Putamen (tissue), 1 donor: ENCODE measurements at regions not wholly inside any gene's neighbourhood (a gene's known extent, or its start where the extent isn't known, plus 50 kb on each side); places are given as distances from the start of the nearest gene placed in this dataset.

Source experiments
- DNase-seq: peaks from one replicate; pipeline ENCODE4 v3.0.0-alpha.2; 2016; ENCODE audit warnings: low spot score

DNA sequence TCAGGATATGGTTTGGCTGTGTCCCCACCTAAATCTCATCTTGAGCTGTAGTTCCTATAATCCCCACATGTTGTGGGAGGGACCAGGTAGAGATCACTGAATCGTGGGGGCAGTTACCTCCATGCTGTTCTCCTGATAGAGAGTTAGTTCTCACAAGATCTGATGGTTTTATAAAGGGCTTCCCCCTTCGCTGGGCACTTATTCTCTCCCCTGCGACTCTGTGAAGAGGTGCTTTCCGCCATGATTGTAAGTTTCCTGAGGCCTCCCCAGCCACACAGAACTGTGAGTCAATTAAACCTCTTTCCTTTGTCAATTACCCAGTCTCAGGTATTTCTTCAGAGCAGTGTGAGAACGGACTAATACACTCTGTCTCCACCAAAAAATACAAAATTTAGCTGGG lies 291.9 kb downstream of the BCOR start:
- no peak for DNase-seq

DNA sequence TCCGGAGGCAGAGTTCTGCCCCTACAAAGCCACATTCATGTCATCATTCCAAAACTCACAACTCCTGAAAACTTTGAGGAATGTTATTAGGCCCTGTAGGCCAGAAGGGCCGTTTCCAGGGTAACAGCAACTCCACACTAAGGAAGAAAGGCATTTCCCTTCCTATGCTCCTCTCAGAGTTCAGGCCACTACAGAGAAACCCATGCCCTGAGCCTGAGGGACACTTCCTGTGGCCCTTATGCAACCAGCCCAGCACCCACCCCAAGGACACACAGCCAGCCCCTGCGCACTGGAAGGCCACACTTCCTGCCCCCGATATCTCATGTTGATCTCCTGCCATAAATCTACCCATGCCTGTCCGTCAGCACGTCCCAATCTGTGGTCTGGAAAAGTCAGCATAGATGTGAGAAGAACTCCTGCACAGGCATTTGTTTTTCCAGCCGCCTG lies 289.3 kb downstream of the BCOR start:
- DNase-seq, result no peak

DNA sequence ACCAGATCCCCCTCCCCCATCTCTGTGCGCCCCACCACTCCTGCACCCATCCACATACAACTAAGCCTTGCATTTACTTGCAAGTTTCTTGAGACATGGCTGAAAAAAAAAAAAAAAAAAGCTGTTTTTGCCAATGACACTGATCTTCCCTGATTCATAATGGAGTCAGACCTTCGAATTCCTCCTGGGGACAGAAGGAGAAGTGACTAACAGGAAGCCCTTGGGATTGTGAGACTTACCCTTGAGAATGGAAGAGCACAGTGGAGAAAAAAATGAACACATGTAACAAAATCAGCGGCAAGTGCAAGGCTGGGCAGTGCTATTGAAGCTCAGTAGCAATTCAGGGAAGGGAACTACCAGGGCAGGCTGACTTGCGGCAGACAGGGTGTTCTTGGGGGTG lies 288.4 kb downstream of the BCOR start:
- DNase-seq, result no peak

DNA sequence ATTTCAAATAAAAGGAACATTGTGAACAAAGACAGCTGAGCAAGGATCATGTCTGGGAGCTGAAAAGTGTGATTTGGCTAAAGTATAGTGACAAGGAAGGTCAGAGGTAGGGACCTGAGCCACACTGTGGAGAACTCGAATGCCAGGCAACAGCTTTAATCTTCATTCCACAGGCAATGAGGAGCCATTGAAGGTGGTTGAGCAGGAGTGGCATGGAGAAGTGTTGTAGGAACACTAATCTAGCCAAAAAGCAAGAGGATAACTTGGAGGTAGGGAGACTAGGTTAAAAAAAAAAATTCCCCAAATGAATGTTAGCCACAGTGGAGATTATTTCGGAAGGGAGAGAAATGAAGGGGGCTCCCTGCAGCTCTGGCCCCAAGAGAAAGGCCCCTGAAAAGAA lies 286.9 kb downstream of the BCOR start:
- DNase-seq, result no peak

DNA sequence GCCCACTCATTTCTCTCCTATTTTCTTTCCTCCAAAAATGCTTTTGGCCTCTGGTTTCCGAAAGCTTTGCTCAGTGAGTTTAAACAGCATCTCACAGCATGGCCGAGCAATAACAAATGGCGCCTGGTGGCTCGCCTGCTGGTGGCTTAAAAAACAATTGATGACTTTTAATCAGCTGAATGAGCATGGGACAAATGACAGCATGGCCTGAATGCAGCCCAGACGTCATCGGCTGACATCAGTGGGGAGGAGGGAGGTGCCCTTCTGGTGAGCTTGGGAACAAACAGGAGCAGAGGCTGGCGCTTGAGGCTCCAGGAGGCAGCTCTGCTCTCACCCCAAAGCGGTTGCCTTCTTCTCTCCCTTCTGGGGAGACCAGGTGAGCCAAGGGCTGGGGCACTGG lies 286.4 kb downstream of the BCOR start:
- peak; percentile 76 for DNase-seq

DNA sequence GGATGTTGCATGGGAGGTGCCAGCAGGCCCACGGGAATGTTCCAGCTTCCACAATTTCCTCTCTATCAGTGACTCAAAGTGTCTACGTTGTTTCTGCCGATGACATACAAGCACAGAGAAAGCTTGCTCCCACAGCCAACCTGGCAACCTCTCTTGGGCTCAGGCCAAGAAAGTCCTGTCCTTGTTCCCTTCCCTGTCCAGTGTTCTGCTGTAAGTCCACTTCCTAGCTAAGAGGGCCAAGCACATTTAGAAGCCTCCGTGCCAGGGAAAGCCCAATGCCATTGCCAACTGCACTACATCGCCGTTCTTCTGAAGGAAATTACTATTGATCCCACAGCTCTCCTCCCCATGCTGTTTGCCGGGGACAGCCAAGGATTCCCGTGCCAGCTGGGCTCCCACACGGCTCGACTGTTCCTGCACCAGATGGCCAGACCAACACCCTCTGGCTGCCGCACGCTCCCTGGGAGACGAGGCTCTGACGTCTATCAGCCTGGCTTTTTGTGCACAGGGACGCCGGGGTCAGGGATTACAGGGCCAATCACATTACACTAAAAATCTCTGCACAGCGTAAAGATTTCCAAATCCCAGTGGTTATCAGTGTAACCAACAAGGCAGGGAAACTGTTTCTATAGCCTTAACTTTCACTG lies 284.0 kb downstream of the BCOR start:
- peak; percentile 67 for DNase-seq

DNA sequence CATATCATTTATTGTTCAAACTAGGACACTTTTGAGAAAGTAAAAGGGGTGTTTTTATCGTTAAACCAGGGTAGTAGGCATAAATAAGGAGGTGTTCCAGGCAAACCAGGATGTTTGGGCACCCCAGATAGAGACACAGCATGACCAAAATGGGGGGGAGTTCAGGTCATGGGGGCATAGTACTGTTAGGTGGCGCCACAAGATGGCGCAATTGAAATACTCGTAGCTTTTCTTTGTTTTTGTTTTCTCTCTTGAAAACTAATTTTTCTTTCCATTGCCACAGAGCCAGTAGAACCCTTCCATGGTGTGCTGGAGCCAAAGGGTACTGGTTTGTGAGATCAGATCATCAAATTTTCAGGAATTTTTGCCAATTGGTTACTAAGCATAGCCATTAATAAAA lies 283.4 kb downstream of the BCOR start:
- no peak for DNase-seq

DNA sequence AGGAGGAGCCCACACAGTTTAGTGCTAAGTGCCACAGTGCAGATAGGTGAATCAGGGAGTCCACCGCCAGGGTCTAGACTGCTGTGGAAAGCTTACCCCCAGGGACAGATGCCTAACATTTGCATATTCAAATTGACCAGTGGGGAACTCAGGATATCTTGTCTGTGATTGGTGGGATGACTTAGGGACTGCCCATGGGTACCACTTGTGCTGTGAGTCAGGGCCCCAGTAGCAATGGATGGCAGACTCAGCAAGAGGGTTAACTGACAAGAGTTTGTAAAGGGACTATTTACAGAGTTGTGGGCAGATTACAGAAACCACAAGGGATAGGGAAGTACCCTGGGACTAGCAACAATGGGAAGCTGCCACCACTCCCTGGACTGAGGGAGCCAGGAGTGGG lies 282.1 kb downstream of the BCOR start:
- no peak for DNase-seq

DNA sequence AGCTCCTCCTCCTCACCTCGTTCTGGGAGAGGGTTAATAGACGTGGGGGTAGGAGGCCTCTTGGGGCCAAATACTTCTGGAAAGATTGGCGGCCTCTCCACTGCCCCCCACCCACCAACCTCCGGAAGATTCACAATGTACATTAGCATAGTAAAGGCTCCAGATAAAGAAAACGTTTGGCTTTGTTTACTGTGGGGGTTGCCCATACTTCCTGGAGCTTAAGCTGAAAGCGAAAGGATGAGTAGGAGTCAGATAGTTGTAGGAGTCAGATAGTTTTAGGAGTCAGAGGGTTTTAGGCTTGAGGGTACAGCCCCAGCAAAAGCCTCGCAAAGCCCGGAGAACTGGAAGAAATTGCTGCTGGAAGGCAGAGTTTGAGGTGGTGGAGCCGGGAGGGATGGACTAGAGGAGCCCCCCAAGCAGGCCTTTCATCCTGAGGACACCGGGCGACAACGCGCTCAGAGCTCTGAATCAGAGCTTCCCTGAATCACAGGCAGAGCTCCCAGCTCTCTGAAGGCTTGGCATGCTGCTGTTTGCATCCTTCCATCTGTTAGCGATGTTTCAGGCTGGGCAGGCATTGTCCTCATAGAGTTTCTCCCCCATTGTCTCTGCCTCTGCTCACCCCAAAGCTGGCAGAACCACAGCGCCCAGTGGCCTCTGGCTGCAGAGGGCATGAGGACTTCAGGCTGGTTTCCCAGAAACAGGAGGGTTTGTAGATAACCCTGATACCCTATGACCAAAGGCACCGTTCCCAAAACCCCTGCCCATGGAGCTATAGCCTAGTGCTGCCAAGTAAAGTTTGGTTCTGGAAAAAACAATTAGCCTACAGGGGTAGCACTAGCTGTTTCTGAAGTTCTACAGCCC lies 280.7 kb downstream of the BCOR start:
- DNase-seq, result peak; percentile 39

DNA sequence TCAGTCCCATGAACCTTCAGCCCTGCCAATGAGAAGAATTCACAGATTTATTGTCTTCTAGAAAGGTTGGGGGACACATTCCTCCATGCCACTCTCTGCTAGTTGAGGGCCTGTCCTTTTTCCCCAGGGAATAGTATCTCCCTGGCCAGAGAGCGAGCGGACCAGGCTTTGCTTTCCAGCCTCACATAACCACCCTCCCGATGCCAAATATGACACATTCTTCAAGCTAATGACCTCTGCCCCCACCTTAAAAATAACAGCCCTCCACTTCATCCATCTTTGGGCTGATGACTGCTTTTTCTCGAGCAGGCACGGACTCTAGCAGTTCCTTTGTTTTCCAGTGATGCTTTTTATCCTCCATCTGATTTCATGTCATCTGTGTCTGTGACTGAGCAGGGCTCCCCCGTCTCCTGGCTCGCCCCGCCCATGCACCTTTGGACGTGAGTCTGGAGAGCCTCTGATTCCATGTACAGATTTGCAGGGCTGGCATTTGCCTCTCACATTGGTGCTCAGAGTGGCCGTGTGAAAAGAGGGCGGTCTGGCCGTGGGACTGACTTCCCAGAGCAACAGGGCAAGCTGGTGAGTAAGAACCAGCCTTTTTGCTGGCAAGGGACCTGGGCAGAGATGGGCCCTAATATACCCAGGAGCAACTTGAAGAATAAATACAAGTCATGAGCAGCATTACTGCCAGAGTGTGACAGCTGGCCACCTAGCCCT lies 279.8 kb downstream of the BCOR start:
- DNase-seq, result no peak

DNA sequence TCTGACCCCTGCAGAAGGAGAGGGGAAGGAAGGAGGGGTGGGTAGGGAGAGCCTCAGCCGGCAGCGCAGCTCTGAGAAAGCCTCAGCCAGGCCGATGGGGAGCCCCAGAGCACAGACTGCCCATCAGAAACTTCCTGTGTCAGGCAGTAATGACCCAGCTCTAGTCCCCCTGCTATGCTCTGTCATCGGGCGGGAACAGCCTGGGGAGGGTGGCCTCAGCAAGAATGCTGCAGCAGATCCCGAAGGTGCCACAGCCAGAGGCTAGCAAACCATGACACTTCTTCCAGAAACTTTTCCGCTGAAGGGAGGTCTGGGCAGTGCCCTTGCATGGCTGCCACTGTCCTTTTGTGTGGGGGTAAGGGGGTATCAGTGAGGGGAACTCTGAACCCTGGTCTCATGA lies 279.0 kb downstream of the BCOR start:
- no peak for DNase-seq

DNA sequence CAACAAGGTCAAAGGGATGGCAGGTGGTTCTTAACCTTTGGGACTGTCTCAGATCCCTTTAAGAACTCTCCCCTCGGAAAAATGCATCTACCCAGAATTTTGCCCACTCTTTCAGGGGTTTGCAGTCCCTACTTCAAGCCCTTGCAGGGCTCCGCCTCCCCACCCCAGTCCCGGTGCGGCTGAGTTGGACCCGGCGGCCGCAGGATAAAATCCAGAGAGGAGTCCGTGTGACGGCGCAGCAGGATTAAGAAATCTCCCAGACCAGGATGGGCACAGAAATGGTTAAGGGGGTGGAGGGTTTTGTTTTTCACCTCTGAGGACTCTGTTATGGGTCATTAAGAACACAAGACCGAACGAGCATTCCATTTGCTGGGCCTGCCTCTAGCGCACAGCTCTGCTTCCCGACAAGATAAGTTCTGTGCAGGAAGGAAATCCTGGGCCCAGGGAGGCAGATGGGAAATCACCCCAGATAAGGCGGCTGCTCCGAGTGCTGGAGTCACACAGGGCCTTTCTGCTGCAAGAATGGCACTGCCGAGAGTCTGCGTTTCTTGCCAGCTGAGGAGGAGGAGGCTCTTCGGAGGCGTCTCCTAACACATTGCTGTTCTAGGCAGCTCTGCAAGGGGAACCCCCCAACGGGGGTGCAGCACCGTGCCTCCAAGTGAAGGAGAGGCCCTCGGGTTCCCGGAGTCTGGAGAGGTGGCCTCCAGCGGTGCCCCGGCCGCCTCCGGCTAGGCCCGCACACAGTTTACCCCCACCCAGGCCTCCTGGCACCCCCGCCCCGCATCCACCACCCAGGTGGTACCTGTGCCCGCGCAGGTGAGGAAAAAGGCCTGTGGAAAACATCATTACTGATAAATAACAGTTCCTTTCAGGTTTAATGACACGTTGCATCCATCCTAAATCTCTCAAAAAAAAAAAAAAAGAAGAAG lies 277.6 kb downstream of the BCOR start:
- DNase-seq, result peak; percentile 45

DNA sequence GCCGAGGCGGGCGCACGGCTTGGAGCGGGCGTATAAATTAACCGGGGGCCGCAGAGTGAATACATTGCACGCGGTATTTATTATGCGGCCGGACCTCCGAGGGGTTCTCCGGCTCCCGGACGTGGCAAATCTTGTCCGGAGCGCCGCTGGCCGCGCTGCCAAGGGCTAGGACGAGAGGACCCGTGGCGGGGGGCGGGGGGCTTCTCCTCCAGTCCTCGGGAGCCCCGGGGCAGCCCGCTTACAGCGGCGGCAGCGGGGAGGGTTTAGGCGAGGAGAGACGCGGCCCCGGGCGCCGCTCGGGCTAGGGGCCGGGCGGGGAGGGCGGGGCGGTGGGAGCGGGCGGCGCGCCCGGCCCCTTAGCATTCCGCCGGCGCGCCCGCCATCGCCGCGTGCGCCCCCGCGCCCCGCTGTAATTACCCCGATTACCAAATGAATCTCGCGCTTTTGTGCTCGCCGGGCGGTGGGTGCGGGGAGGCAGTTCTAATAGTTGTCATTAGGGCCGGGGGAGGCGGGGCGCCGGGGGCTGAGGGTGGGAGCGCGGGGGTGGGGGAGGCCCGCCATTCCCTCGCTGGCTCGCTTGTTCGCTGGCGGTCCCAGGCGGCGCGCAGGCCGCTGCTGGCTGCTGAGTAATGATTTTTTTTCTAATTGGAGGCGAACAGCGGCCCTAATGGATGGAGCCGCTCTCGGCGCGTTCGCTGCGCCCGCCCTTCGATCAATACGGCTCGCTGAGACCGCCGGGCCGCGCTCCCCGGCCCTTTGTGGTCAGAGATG lies 276.6 kb downstream of the BCOR start:
- no peak for DNase-seq

DNA sequence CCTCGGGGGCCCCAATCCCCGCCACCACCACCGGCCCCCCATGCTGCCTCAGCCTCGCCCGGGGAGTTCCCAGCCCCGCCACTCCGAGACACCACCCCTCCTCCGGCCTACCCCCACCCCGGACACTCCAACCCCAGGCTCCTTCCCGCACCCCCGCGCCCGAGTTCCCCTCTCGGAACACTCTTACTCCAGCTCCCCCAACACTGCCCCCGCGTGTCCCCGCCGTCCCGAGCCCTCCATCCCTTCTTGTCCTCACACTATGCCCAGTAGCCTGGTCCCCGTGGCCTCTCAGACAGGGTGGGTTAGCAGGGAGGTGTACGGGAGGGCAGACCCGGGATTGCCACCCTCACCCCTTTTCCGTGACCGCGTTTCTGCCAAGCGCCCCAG lies 276.1 kb downstream of the BCOR start:
- no peak for DNase-seq

DNA sequence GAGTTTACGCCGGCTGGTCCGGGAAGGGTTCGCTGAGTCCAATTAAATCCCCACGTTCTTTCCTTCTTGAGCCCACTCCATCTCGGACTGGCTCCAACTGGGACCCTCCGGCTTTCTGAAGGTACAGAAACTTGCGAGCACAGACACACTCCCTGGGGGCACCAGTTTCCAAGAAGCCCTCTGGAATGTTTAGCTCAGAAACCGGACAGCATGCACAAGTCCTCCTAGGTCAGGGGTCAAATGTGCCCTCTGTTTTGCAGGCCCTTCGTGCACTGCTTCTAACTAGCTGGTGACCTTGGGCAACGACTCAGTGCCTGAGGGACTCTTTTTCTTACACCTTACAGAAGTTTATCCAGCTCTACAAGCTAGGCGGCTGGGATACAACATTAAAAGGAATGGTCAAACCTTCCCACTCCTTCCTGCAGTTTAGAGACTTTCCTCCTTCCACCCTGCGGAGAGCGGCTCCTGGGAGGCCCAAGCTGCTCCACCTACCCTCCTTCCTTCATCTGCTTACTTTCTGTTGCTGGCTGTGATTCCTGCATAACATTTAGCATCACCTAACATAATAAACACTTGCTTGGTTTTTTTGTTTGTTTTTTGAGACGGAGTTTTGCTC lies 275.5 kb downstream of the BCOR start:
- no peak for DNase-seq

DNA sequence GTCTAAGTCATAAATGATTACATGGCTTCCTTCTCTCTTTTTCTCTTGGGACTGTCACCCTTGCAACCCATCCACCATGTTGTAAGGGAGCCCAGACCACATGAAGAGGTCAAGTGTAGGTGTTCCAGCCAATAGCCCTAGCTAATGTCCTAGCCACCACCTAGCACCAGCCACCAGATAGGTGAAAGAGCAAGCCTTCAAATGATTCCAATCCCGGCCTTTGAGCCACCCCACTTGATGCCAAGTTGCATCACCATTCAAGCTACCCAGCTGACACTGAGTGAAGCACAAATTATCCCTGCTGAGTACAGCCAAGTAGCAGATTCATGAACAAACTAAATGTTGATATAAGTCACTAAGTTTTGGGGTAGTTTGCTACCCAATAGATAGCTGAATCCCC lies 274.3 kb downstream of the BCOR start:
- no peak for DNase-seq

DNA sequence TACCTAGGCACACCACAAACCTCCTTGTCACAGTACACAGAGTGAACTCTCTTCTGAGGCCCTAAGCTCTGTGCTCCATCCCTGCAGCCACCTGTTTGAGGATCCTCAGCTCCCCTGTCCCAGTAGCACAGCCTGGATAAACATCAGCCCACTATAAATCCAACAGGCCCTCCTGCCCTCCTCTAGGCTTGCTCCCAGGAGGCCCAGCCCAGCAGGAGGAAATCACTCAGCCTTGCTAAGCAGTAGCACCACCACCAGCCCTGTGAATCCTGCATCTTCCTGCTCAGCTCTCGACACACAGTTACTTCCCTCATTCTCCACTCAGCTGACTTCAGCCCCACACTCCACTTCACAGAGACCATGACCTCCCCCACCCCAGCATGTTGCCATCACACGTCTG lies 273.9 kb downstream of the BCOR start:
- no peak for DNase-seq

DNA sequence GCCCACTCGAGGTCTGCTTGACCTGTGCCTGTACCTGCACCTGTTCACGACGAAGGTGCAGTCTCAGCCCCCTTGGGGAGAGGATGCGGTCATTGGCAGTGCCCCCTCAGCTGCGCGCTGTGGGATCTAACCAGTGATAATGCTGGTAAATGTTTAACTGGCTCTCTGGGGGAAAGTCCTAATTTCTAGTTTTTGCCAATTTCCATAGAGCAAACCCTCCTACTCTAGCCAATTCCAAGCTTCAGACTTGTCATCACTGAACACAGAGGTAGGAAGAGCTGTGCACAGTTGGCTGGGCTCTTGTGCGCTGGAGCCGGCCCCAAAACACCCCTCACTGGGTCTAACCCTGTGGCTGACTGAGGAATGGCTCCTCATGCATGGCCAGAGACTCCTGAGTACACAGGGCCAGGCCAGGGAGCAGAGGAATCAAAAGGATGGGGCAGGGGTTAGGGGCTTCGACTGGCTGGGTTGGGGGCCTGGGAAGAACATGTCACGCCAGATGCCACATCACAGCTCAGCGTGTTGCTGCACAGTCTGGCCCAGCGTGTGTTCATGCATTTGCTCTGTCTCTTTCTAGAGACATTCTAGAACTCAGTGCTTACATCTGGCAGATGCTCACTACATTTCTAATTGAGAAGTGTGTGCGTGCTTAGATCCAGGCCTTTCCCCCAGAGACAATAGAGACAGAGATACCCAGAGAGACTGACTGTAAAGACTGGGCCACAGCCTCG lies 270.8 kb downstream of the BCOR start:
- no peak for DNase-seq

DNA sequence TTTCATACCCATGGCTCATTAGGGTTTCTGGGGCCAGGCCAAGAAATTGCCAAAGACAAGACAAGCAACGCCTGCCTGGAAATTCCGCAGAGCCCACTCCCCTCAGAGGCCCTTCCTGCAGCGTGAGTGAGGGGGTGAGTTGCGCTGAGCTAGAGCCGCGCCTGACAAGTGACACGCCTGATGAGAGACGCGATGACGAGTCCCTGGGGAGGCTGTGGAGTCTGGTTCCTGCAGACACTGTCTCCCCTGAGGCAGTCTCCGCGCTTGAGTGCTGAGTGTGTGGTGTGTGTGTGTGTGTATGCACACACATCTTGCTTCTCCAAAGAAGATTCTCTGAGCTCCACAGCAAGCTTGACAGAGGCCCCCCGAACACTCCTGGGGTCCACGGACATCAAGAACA lies 269.8 kb downstream of the BCOR start:
- DNase-seq, result no peak

DNA sequence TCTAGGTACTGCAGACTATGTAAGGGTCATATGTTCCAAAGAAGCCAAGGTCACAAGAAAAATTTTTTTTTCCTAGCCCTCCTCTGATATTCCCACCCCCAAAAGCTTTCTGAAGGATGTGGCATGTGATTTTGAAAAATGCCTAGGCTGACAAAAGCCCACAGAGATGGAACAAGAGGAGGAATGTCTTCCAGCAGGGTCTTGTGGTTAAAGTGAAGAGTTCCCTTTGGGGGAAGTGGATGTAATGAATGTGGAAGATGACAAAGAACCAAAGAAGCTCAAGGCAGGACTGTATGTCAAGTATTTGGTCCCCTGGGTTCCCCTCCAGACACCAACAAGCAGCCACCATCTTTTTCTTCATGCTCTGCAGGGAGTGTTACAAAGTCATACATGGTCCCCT lies 268.8 kb downstream of the BCOR start:
- no peak for DNase-seq
